Tibial artery (tissue), 4 donors: ENCODE measurements at regions not wholly inside any gene's neighbourhood (a gene's known extent, or its start where the extent isn't known, plus 50 kb on each side); places are given as distances from the start of the nearest gene placed in this dataset.

Source experiments
- DNase-seq, 2 donors: peaks; one replicate each; pipeline ENCODE4 v3.0.0-alpha.2; 2019
- H3K27ac ChIP-seq, 2 donors: fragments of 200-600 bp; sonication (generic) in 1 of 2; 1 replicate in 1 of 2; 2 replicates in 1 of 2; pipeline ENCODE4 v1.5.1; 2018 to 2019; ENCODE audit warnings: mild to moderate bottlenecking in 1 of 2
- H3K27me3 ChIP-seq, 2 donors: fragments of 200-600 bp; sonication (generic) in 1 of 2; one replicate each; pipeline versions ENCODE4 v1.5.1 to v1.6.0; 2016 to 2019
- H3K36me3 ChIP-seq, 3 donors: fragments of 200-600 bp; sonication (generic) in 2 of 3; one replicate each; pipeline ENCODE4 v1.5.1; 2016 to 2019; ENCODE audit warnings: mild to moderate bottlenecking in 2 of 3
- H3K4me1 ChIP-seq, 4 donors: fragments of 200-600 bp; sonication (generic) in 2 of 4; 1 replicate in 3 of 4; 2 replicates in 1 of 4; pipeline ENCODE4 v1.5.1; 2016 to 2019
- H3K4me3 ChIP-seq, 2 donors: fragments of 200-600 bp; sonication (generic) in 1 of 2; 1 replicate in 1 of 2; 2 replicates in 1 of 2; pipeline ENCODE4 v1.5.1; 2018 to 2019; ENCODE audit warnings: mild to moderate bottlenecking in 2 of 2
- H3K9me3 ChIP-seq, 3 donors: fragments of 200-600 bp; sonication (generic) in 1 of 3; one replicate each; pipeline ENCODE4 v1.5.1; 2016 to 2019
- CTCF ChIP-seq, 2 experiments: fragments of 200-600 bp in 1 of 2; fragments of 450-650 bp in 1 of 2; IDR thresholded peaks; one replicate each; pipeline ENCODE4 v1.5.1; 2017 to 2019; ENCODE audit warnings: antibody characterized with exemption in 2 of 2, mild to moderate bottlenecking in 1 of 2, moderate library complexity in 1 of 2
- intact Hi-C: fragments of 100-400 bp; cut with DNase I; formaldehyde crosslinking; loops from one replicate; pipeline ENCODE4 v1.15.0; 2023; ENCODE audit warnings: low total_unique reads

GRCh38 chr21:28696844-28697410, 295.8 kb downstream of the LTN1 start:
- H3K27ac ChIP-seq: no peak overlapping the region
- TF ChIP-seq CTCF (IDR thresholded peaks at IDR 0.05): no peak
- DNase-seq: no peak
- H3K9me3 ChIP-seq: no peaks in the 10 kb centered on the region
- H3K36me3 ChIP-seq: no peaks in the 10 kb centered on the region
- no peaks in the 10 kb centered on the region for H3K27me3 ChIP-seq
- intact Hi-C loops: no loop called here
- H3K4me3 ChIP-seq: no peak overlapping the region
- H3K4me1 ChIP-seq: no peaks in the 10 kb centered on the region

- intact Hi-C loops: no loop called here
- H3K4me1 ChIP-seq: no peaks in the 10 kb centered on the region
- DNase-seq: no peak
- no peaks in the 10 kb centered on the region for H3K36me3 ChIP-seq
- no peak overlapping the region for H3K4me3 ChIP-seq
- no peak overlapping the region for H3K27ac ChIP-seq
- no peaks in the 10 kb centered on the region for H3K9me3 ChIP-seq
- TF ChIP-seq CTCF (IDR thresholded peaks at IDR 0.05): no peak
- H3K27me3 ChIP-seq: no peaks in the 10 kb centered on the region
Observed at GRCh38 chr21:28693476-28693875, 299.2 kb downstream of the LTN1 start.

GRCh38 chr21:28690196-28690595, 302.5 kb downstream of the LTN1 start:
- DNase-seq: no peak
- no peak for TF ChIP-seq CTCF (IDR thresholded peaks at IDR 0.05)
- no peak overlapping the region for H3K27ac ChIP-seq
- H3K27me3 ChIP-seq: no peaks in the 10 kb centered on the region
- H3K4me3 ChIP-seq: no peak overlapping the region
- intact Hi-C loops: no loop called here
- H3K36me3 ChIP-seq: no peaks in the 10 kb centered on the region
- H3K9me3 ChIP-seq: no peaks in the 10 kb centered on the region
- no peaks in the 10 kb centered on the region for H3K4me1 ChIP-seq

DNA sequence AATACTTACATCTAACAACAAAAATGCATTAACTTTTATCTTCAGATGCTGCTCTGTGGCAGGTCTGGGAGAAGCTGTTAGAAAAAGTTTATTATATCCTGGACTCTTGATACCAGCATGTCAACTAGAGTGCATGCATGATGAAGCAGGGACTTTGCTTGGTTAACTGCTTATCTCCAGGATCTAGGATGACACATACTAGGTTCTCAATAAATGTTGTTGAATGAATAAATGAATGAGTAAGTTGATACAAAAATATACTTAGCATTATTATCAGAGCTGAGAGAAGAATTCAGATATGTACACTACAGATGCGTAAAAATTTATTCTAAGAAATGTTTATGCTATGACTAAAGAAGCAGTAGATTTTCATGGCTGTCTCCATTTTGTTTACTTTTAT, 304.3 kb downstream of the LTN1 start:
- no peaks in the 10 kb centered on the region for H3K9me3 ChIP-seq

GRCh38 chr21:28687586-28687985, 305.1 kb downstream of the LTN1 start:
- DNase-seq: no peak
- no peak for TF ChIP-seq CTCF (IDR thresholded peaks at IDR 0.05)
- intact Hi-C loops: no loop called here

More for the DNA sequence above, 304.3 kb downstream of the LTN1 start:
- TF ChIP-seq CTCF (IDR thresholded peaks at IDR 0.05): no peak
- H3K36me3 ChIP-seq: no peaks in the 10 kb centered on the region
- H3K27me3 ChIP-seq: no peaks in the 10 kb centered on the region
- no peaks in the 10 kb centered on the region for H3K4me1 ChIP-seq
- no peak overlapping the region for H3K27ac ChIP-seq
- no peak for DNase-seq
- no peak overlapping the region for H3K4me3 ChIP-seq
- intact Hi-C loops: no loop called here

More at GRCh38 chr21:28687586-28687985, 305.1 kb downstream of the LTN1 start:
- H3K27ac ChIP-seq: no peak overlapping the region
- no peaks in the 10 kb centered on the region for H3K27me3 ChIP-seq
- no peaks in the 10 kb centered on the region for H3K36me3 ChIP-seq
- no peak overlapping the region for H3K4me3 ChIP-seq
- H3K4me1 ChIP-seq: no peaks in the 10 kb centered on the region
- no peaks in the 10 kb centered on the region for H3K9me3 ChIP-seq
